HG02885 (cell line): ENCODE measurements at regions not wholly inside any gene's neighbourhood (a gene's known extent, or its start where the extent isn't known, plus 50 kb on each side); places are given as distances from the start of the nearest gene placed in this dataset.

Source experiments
- ATAC-seq: cut with Tn5 transposase; IDR thresholded peaks from one replicate; pipeline ENCODE4 v1.9.1; 2021; ENCODE audit warnings: mild to moderate bottlenecking; ENCODE audit not compliant: unreplicated experiment, poor library complexity

GRCh38 chr5:100970646-100971255, 67.7 kb upstream of the ST8SIA4 start:
- no peak for ATAC-seq

- no peak for ATAC-seq
Observed at GRCh38 chr5:100965291-100965690, 62.2 kb upstream of the ST8SIA4 start.
